CD4-positive, alpha-beta T cell (primary cell): ENCODE measurements at regions not wholly inside any gene's neighbourhood (a gene's known extent, or its start where the extent isn't known, plus 50 kb on each side); places are given as distances from the start of the nearest gene placed in this dataset.

Source experiments
- ATAC-seq: fragments of 200-7000 bp; cut with Tn5 transposase; one replicate; pipeline ENCODE4 v1.10.0; 2022; ENCODE audit warnings: mild to moderate bottlenecking; ENCODE audit not compliant: poor library complexity
- CTCF ChIA-PET: fragments of 350-600 bp; sonication (Branson Sonifier 250); formaldehyde crosslinking; loops from one replicate; lab custom pipeline; 2021; ENCODE audit warnings: antibody characterized with exemption, inconsistent platforms; lab: Charles Lee
- POLR2A ChIA-PET: fragments of 350-600 bp; sonication (Branson Sonifier 250); formaldehyde crosslinking; loops from one replicate; lab custom pipeline; 2021; ENCODE audit warnings: antibody characterized with exemption, inconsistent platforms; lab: Charles Lee
- DNase-seq, 14 experiments: peaks; one replicate each; pipeline ENCODE4 v3.0.0-alpha.2; 2013 to 2020; ENCODE audit warnings: mixed read lengths in 2 of 14
- H3K27ac ChIP-seq, 2 donors: one replicate each; pipeline versions ENCODE4 v1.5.1 to v1.7.0; 2013; ENCODE audit warnings: low read length in 2 of 2, low read depth in 1 of 2, mild to moderate bottlenecking in 1 of 2
- H3K27me3 ChIP-seq, 2 experiments: 1 replicate in 1 of 2; 2 replicates in 1 of 2; pipeline versions ENCODE4 v1.6.1 to v1.7.0; 2013; ENCODE audit warnings: low read length in 2 of 2, control low read depth in 1 of 2, mild to moderate bottlenecking in 1 of 2, moderate library complexity in 1 of 2; ENCODE audit not compliant: insufficient read depth in 2 of 2, control insufficient read depth in 1 of 2
- H3K36me3 ChIP-seq: one replicate; pipeline ENCODE4 v1.6.1; 2013; ENCODE audit warnings: low read length, control low read depth; ENCODE audit not compliant: insufficient read depth
- H3K4me1 ChIP-seq: one replicate; pipeline ENCODE4 v1.6.1; 2013; ENCODE audit warnings: low read length, control low read depth; ENCODE audit not compliant: insufficient read depth
- H3K4me3 ChIP-seq: one replicate; pipeline ENCODE4 v1.5.1; 2013; ENCODE audit warnings: mild to moderate bottlenecking, low read length, moderate library complexity
- H3K9me3 ChIP-seq, 2 experiments: 1 replicate in 1 of 2; 2 replicates in 1 of 2; pipeline versions ENCODE4 v1.6.1 to v1.7.0; 2013; ENCODE audit warnings: low read length in 2 of 2, mild to moderate bottlenecking in 2 of 2, control low read depth in 1 of 2, moderate library complexity in 1 of 2; ENCODE audit not compliant: control insufficient read depth in 1 of 2, insufficient read depth in 1 of 2
- H3K27ac Mint-ChIP-seq: one replicate; pipeline ENCODE4 v1.8.0; 2020; ENCODE audit warnings: mixed read lengths
- H3K27me3 Mint-ChIP-seq: one replicate; pipeline ENCODE4 v1.8.0; 2021; ENCODE audit warnings: mixed read lengths
- H3K36me3 Mint-ChIP-seq: one replicate; pipeline ENCODE4 v1.8.0; 2021; ENCODE audit warnings: low read depth, mixed read lengths
- H3K4me1 Mint-ChIP-seq: one replicate; pipeline ENCODE4 v1.8.0; 2021; ENCODE audit warnings: low read depth, mixed read lengths
- H3K4me3 Mint-ChIP-seq: one replicate; pipeline ENCODE4 v1.8.0; 2020; ENCODE audit warnings: mild to moderate bottlenecking, mixed read lengths
- H3K9me3 Mint-ChIP-seq: one replicate; pipeline ENCODE4 v1.8.0; 2020; ENCODE audit warnings: mixed read lengths
- CTCF ChIP-seq: fragments of 200-600 bp; IDR thresholded peaks from one replicate; pipeline ENCODE4 v1.8.0; 2022; ENCODE audit warnings: antibody characterized with exemption, mild to moderate bottlenecking
- intact Hi-C, 2 experiments: fragments of 100-400 bp; cut with DNase I in 1 of 2; cut with micrococcal nuclease in 1 of 2; formaldehyde crosslinking; loops; one replicate each; pipeline versions ENCODE4 v1.15.1 to v1.9.0; 2023 to 2025; cut with DNase I, micrococcal nuclease

- Histone ChIP-seq H3K27ac (no peak overlapping the region), H3K9me3 (peaks cover 0 to 29% of the 10 kb centered on the region in 2 experiments), H3K27me3 (no peaks in the 10 kb centered on the region), H3K36me3 (no peaks in the 10 kb centered on the region), H3K4me1 (peaks cover 7% of the 10 kb centered on the region), H3K4me3 (no peak overlapping the region)
- H3K4me1 Mint-ChIP-seq = no peaks in the 10 kb centered on the region
- H3K4me3 Mint-ChIP-seq = no peak overlapping the region
- intact Hi-C loops = no loop called here
- POLR2A ChIA-PET = no interaction called here
- ATAC-seq = no peak
- H3K36me3 Mint-ChIP-seq = no peaks in the 10 kb centered on the region
- no peak overlapping the region for H3K27ac Mint-ChIP-seq
- DNase-seq = no peak
- CTCF ChIA-PET = no interaction called here
- no peak for TF ChIP-seq CTCF
- H3K9me3 Mint-ChIP-seq = no peaks in the 10 kb centered on the region
- H3K27me3 Mint-ChIP-seq = no peaks in the 10 kb centered on the region
Observed at GRCh38 chr6:170160628-170161611, 130.0 kb downstream of the DLL1 start.

GRCh38 chr6:170160031-170160627 lies 130.7 kb downstream of the DLL1 start:
- peaks cover 7% of the 10 kb centered on the region for H3K4me1 ChIP-seq
- no peak for TF ChIP-seq CTCF
- H3K36me3 ChIP-seq = no peaks in the 10 kb centered on the region
- ATAC-seq (no peak), DNase-seq (peak in 3 of 14 experiments; percentile 17 to 39 (median 20))
- Mint-ChIP-seq H3K27ac (no peak overlapping the region), H3K4me3 (no peak overlapping the region), H3K36me3 (no peaks in the 10 kb centered on the region), H3K4me1 (no peaks in the 10 kb centered on the region), H3K27me3 (no peaks in the 10 kb centered on the region), H3K9me3 (no peaks in the 10 kb centered on the region)
- no peak overlapping the region for H3K27ac ChIP-seq
- H3K27me3 ChIP-seq = no peaks in the 10 kb centered on the region
- no peak overlapping the region for H3K4me3 ChIP-seq
- CTCF ChIA-PET = no interaction called here
- POLR2A ChIA-PET = no interaction called here
- peaks cover 0 to 29% of the 10 kb centered on the region in 2 experiments for H3K9me3 ChIP-seq
- intact Hi-C loops = no loop called here

GRCh38 chr6:170159022-170159965 lies 131.6 kb downstream of the DLL1 start:
- Histone ChIP-seq H3K9me3 (peaks cover 0 to 25% of the 10 kb centered on the region in 2 experiments), H3K36me3 (no peaks in the 10 kb centered on the region), H3K4me3 (no peak overlapping the region), H3K4me1 (peaks cover 7% of the 10 kb centered on the region), H3K27me3 (no peaks in the 10 kb centered on the region), H3K27ac (no peak overlapping the region)
- DNase-seq (no peak), ATAC-seq (no peak)
- H3K36me3 Mint-ChIP-seq = no peaks in the 10 kb centered on the region
- H3K27ac Mint-ChIP-seq = no peak overlapping the region
- H3K9me3 Mint-ChIP-seq = no peaks in the 10 kb centered on the region
- no peaks in the 10 kb centered on the region for H3K27me3 Mint-ChIP-seq
- TF ChIP-seq CTCF = no peak
- ChIA-PET CTCF (no interaction called here), POLR2A (no interaction called here)
- no peaks in the 10 kb centered on the region for H3K4me1 Mint-ChIP-seq
- intact Hi-C loops = no loop called here
- H3K4me3 Mint-ChIP-seq = no peak overlapping the region
